ENCODE measurements at regions not wholly inside any gene's neighbourhood (a gene's known extent, or its start where the extent isn't known, plus 50 kb on each side); places are given as distances from the start of the nearest gene placed in this dataset.

GRCh38 chr15:70192041-70192440 lies 94.3 kb upstream of the TLE3 start:
- no peak for DNase-seq

- no peak for DNase-seq
Measured at GRCh38 chr15:70190965-70191364, 93.2 kb upstream of the TLE3 start.

- DNase-seq = peak; percentile 22
Measured at GRCh38 chr15:70189826-70190695, 92.3 kb upstream of the TLE3 start.

GRCh38 chr15:70188286-70188685 lies 90.6 kb upstream of the TLE3 start:
- no peak for DNase-seq

- no peak for DNase-seq
Measured at GRCh38 chr15:70187331-70187730, 89.6 kb upstream of the TLE3 start.

- no peak for DNase-seq
Measured at GRCh38 chr15:70186152-70186551, 88.4 kb upstream of the TLE3 start.

GRCh38 chr15:70185251-70185711 lies 87.6 kb upstream of the TLE3 start:
- no peak for DNase-seq

- DNase-seq = no peak
Measured at GRCh38 chr15:70182858-70183695, 85.4 kb upstream of the TLE3 start.

- no peak for DNase-seq
Measured at GRCh38 chr15:70181626-70182255, 84.0 kb upstream of the TLE3 start.

- DNase-seq = no peak
Measured at GRCh38 chr15:70180186-70180875, 82.6 kb upstream of the TLE3 start.

- DNase-seq = no peak
Measured at GRCh38 chr15:70179309-70179892, 81.7 kb upstream of the TLE3 start.

- DNase-seq = no peak
Measured at GRCh38 chr15:70178335-70179084, 80.8 kb upstream of the TLE3 start.

- no peak for DNase-seq
Measured at GRCh38 chr15:70172566-70173225, 75.0 kb upstream of the TLE3 start.

GRCh38 chr15:70172124-70172523 lies 74.4 kb upstream of the TLE3 start:
- no peak for DNase-seq

GRCh38 chr15:70171256-70171886 lies 73.7 kb upstream of the TLE3 start:
- no peak for DNase-seq

GRCh38 chr15:70170096-70170699 lies 72.5 kb upstream of the TLE3 start:
- no peak for DNase-seq

- DNase-seq = no peak
Measured at GRCh38 chr15:70169147-70169546, 71.4 kb upstream of the TLE3 start.

- DNase-seq = no peak
Measured at GRCh38 chr15:70167155-70167554, 69.4 kb upstream of the TLE3 start.

- DNase-seq = no peak
Measured at GRCh38 chr15:70166506-70167087, 68.9 kb upstream of the TLE3 start.
